GM21423 (cell line): ENCODE measurements at regions not wholly inside any gene's neighbourhood (a gene's known extent, or its start where the extent isn't known, plus 50 kb on each side); places are given as distances from the start of the nearest gene placed in this dataset.

Source experiments
- ATAC-seq: cut with Tn5 transposase; IDR thresholded peaks from one replicate; pipeline ENCODE4 v1.9.1; 2021; ENCODE audit warnings: mild to moderate bottlenecking, moderate library complexity; ENCODE audit not compliant: unreplicated experiment

DNA sequence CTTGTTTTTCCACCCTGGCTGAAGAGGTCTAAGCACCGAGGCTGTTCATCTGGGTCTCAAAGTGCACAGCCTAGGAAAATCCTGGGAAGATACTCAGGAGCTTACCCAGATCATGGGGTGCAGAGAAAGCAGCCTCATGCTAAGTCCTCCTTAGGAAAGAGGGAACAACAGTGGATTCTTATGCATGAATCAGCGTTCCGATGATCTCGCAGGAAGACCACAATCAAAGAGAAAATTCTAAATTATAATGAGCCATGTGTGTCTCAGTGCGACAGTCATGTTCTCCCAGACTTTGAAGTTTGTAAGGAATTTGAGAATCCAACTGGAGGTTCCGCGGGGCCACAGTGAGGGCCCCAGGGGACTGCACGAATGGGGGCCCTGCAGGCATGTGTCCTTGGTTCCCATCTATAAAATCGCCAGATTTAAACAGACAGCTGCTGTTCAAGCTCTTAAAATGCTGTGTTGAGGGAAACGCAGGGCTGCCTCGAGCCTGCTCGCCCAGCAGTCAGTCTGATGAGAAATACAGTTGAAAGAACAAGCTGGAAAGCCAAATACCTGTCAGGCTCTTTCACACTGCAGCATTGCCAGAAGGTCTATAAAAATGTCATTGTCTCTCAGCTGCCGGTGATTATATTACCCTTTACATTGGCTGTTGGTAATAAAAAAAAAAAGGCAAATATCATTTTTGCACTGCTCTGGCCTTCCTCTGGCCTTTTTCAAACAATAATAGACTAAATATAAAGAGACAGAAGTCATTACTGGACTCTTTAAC, 152.1 kb downstream of the PMP22 start:
- ATAC-seq, result no peak

DNA sequence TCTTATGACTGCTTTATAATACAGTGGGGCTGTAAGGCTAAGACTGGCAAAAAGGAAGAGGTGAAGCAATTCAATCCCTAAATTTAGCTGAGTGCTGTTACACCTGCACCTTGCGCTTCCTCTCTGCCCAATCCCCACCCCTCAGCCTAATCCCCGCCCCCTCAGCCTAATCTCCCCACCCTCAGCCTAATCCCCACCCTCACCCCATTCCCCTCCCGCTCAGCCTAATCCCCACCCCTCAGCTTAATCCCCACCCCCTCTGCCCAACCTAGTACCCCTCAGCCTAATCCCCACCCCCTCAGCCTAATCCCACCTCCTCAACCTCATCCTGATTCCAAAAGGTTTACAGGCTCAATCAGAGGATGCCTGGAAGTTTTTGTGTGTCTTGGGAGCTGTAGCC, 155.5 kb downstream of the PMP22 start:
- no peak for ATAC-seq

- ATAC-seq, result no peak
Measured at GRCh38 chr17:15108992-15109391, 156.1 kb downstream of the PMP22 start.

DNA sequence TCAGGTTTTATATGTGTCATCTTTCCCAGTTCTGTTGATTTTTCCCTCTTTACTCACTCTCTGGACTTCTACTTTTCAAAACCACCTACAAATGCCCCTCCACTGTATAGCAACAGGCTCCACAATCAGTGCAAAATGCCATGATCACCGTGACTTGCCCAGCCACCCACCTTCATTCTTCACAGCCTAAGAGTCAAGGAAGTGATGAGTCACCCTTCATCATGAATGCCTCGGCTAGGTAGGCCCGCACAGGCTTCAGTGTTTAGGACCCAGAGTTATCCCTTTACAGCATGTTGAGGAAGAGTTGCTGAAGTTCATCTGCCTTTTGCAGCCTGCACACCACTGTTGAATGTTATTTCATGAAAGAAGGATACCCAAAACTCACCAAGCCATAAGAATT, 158.6 kb downstream of the PMP22 start:
- ATAC-seq, result no peak

GRCh38 chr17:15103785-15104184, 161.3 kb downstream of the PMP22 start:
- ATAC-seq, result no peak

GRCh38 chr17:15101175-15101574, 164.0 kb downstream of the PMP22 start:
- ATAC-seq, result no peak

- no peak for ATAC-seq
Measured at GRCh38 chr17:15096511-15096910, 168.6 kb downstream of the PMP22 start.

GRCh38 chr17:15095935-15096334, 169.2 kb downstream of the PMP22 start:
- ATAC-seq, result no peak

DNA sequence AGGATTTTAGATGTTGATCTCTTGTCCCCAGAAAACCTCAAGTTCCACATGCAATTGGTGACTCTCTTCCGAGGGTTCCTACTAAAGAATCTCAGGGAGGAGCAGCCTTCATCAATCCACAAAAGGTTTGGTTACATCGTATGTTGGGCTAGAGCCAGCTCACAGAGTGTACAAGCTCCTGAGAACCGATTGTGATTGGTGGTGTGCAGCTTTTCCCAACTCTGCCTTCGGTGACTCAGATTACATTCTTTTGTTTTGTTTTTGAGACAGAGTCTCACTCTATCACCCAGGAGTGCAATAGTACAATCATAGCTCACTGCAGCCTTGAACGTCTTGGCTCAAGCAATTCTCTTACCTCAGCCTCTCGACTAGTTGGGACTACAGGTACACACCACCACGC, 172.4 kb downstream of the PMP22 start:
- no peak for ATAC-seq

DNA sequence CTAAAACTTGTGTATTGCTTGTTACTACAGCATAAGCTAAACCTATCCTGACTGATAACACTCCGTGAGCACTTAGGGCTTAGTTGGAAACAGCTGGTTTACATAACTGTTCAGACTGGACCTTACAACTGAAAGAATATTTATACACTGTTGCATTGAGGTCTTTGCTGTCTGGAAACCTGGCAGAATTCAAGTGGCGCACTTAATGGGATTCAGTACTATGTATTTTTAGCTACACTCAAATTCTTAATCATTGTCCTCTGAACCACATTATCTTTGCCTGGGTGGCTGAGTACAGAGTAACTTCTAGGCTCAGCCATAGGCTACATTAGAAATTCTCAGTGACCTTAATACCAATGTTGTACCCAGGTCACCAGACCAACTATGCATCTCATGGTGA, 172.9 kb downstream of the PMP22 start:
- ATAC-seq, result no peak

DNA sequence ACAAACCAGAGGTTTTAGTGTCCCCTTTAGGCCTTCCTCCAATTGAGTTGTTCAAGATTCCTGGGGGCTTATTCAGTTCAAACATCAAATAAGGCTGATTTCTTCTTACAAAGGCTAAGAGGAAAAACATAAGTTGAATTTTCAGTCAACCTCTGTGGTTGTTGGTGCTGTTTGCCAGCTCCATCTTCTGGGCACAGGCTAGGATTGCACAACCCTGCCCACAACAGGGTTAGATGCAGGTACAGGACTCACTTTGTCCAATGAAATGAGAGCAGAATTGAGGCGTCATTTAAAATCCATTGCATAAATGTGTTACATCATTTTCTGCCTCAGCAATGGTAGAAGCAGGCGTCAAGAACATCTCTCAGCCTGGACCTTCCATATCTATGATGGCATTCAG, 173.3 kb downstream of the PMP22 start:
- ATAC-seq, result no peak

GRCh38 chr17:15090533-15090932, 174.6 kb downstream of the PMP22 start:
- ATAC-seq, result no peak

GRCh38 chr17:15087946-15088345, 177.2 kb downstream of the PMP22 start:
- ATAC-seq, result no peak

GRCh38 chr17:15086776-15087295, 178.3 kb downstream of the PMP22 start:
- no peak for ATAC-seq

- no peak for ATAC-seq
Measured at GRCh38 chr17:15085890-15086677, 179.0 kb downstream of the PMP22 start.

DNA sequence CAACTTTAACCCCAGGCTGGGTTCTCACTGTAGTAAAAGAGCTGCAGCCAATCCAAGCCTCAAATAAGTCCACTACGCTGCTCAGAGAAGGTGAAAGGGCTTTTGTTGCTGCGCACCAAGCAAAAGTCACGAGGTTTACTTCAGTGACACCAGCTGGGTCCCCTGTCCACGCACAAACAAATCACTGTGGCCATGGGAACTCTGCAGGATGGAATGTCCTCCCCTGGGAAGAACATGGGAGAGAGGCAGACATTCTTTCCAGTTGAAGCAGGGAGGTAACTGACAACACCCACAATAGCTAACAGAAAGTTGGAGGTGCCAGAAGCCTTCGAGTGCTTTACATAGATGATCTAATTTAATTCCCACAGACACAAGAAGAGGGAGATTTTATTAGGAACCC, 181.9 kb downstream of the PMP22 start:
- ATAC-seq, result no peak

GRCh38 chr17:15081008-15081407, 184.1 kb downstream of the PMP22 start:
- no peak for ATAC-seq

DNA sequence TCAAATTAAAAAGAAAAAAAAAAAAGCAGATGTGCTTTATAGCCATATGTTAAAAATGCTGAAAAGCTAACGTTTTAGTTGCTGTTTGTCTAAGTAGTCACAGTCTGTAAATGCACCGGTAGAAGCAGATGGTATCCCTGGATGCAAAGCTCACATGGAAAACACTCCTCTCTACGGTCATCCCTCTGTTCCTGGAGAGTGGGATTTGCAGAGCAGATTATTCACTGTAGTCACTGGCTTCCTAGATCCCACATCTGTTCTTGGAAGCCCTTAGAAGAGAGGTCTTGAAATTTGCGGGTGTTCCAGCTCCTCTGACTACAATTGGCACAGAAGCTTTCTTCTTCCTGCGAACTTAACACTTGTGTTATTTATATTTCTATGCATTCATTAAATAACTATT, 186.6 kb downstream of the PMP22 start:
- ATAC-seq, result no peak

GRCh38 chr17:15076991-15077663, 188.0 kb downstream of the PMP22 start:
- ATAC-seq, result no peak

GRCh38 chr17:15051933-15052332, 213.2 kb downstream of the PMP22 start:
- ATAC-seq, result no peak

GRCh38 chr17:15049795-15050160, 215.3 kb downstream of the PMP22 start:
- ATAC-seq, result no peak
